HCT116 (cell line): ENCODE measurements at regions not wholly inside any gene's neighbourhood (a gene's known extent, or its start where the extent isn't known, plus 50 kb on each side); places are given as distances from the start of the nearest gene placed in this dataset.

Source experiments
- EGR1 ChIP-seq: IDR thresholded peaks from 2 replicates; pipeline ENCODE4 v1.6.1; 2012; ENCODE audit warnings: low read depth
- EZH2 ChIP-seq: fragments of 200-600 bp; sonication (generic); IDR thresholded peaks from 2 replicates; pipeline ENCODE4 v1.6.1; 2017; ENCODE audit warnings: antibody characterized with exemption, mixed run types
- EZH2phosphoT487 ChIP-seq: fragments of 200-600 bp; IDR thresholded peaks from 2 replicates; pipeline ENCODE4 v1.6.1; 2018; ENCODE audit warnings: antibody characterized with exemption, borderline replicate concordance
- POLR2A ChIP-seq: IDR thresholded peaks from 2 replicates; pipeline ENCODE4 v1.7.0; 2011; ENCODE audit warnings: borderline replicate concordance; ENCODE audit not compliant: insufficient read depth, insufficient read length; ENCODE audit errors: extremely low read depth
- POLR2AphosphoS5 ChIP-seq: IDR thresholded peaks from 2 replicates; pipeline ENCODE4 v1.6.1; 2011; ENCODE audit warnings: mild to moderate bottlenecking, low read depth, low read length, moderate library complexity
- RAD21 ChIP-seq: IDR thresholded peaks from 2 replicates; pipeline ENCODE4 v1.6.1; 2012; ENCODE audit warnings: low read depth, mild to moderate bottlenecking
- SIN3A ChIP-seq: IDR thresholded peaks from 2 replicates; pipeline ENCODE4 v1.6.1; 2012; ENCODE audit warnings: low read depth
- SRF ChIP-seq: IDR thresholded peaks from 2 replicates; pipeline ENCODE4 v1.6.1; 2012; ENCODE audit warnings: low read depth
- YY1 ChIP-seq: IDR thresholded peaks from 2 replicates; pipeline ENCODE4 v1.6.1; 2011; ENCODE audit warnings: low read length, low read depth, moderate library complexity, mild to moderate bottlenecking; ENCODE audit not compliant: insufficient replicate concordance; ENCODE audit errors: extremely low read depth
- ZNF274 ChIP-seq: fragments of 200-500 bp; sonication (Bioruptor generic); IDR thresholded peaks from 2 replicates; pipeline ENCODE4 v1.6.1; 2014; ENCODE audit warnings: mild to moderate bottlenecking, low read depth, low read length, inconsistent platforms
- TF ChIP-seq, protein P1 (sequence below), 3 experiments: fragments of 200-600 bp in 1 of 3; sonication (generic) in 1 of 3; IDR thresholded peaks in 2 of 3; conservative IDR thresholded peaks in 1 of 3; 2 replicates each; pipeline ENCODE4 v1.5.1; 2012 to 2017; ENCODE audit warnings: low read depth in 2 of 3, low read length in 2 of 3, antibody characterized with exemption in 1 of 3, borderline replicate concordance in 1 of 3, control low read depth in 1 of 3, mild to moderate bottlenecking in 1 of 3, mixed read lengths in 1 of 3, mixed run types in 1 of 3, moderate library complexity in 1 of 3; ENCODE audit not compliant: insufficient read depth in 1 of 3

DNA sequence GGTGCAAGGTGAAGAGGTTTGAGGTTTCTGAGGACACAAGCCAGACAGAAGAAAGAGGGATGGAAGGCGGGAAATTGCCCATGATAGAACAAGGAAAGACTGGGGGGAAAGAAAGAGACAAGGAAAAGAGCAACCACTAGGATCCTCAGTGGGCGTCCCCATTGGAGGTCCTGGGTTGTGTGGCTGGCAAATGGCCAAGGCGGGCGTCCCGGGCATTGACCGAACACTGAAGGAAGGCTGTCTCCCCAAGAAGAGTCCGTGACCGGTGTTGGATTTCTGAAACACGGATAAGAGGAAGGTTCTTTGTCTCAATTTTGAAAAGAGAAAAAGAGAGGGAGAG is 746.6 kb upstream of the ADGRB3 start:
- TF ChIP-seq POLR2A (no peak), SIN3A (no peak), EGR1 (no peak), EZH2phosphoT487 (no peak), SRF (no peak), RAD21 (no peak), EZH2 (no peak), ZNF274 (no peak), POLR2AphosphoS5 (no peak), YY1 (no peak)
- TF ChIP-seq, protein P1, sequence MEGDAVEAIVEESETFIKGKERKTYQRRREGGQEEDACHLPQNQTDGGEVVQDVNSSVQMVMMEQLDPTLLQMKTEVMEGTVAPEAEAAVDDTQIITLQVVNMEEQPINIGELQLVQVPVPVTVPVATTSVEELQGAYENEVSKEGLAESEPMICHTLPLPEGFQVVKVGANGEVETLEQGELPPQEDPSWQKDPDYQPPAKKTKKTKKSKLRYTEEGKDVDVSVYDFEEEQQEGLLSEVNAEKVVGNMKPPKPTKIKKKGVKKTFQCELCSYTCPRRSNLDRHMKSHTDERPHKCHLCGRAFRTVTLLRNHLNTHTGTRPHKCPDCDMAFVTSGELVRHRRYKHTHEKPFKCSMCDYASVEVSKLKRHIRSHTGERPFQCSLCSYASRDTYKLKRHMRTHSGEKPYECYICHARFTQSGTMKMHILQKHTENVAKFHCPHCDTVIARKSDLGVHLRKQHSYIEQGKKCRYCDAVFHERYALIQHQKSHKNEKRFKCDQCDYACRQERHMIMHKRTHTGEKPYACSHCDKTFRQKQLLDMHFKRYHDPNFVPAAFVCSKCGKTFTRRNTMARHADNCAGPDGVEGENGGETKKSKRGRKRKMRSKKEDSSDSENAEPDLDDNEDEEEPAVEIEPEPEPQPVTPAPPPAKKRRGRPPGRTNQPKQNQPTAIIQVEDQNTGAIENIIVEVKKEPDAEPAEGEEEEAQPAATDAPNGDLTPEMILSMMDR (IDR thresholded peaks at IDR 0.05 in 2 of 3, conservative IDR thresholded peaks at IDR 0.05 in 1 of 3; ENCODE audit: borderline replicate concordance in 1 of 3, insufficient read depth in 1 of 3, low read depth in 2 of 3, low read length in 2 of 3), result no peak
